NCI-H774 (cell line): ENCODE measurements at regions not wholly inside any gene's neighbourhood (a gene's known extent, or its start where the extent isn't known, plus 50 kb on each side); places are given as distances from the start of the nearest gene placed in this dataset.
"Not testable (repeated sequence)": the region's sequence is repeated elsewhere in the genome, so short reads cannot be mapped to it uniquely, and the experiment has no call there.

ENCODE experiments used
- DNase-seq: peaks from one replicate; lab custom pipeline; 2025; lab: John Stamatoyannopoulos, UW

- DNase-seq = no peak
Measured at GRCh38 chr17:71081666-71082065, 912.3 kb downstream of the KCNJ2 start.

- DNase-seq = no peak
Measured at GRCh38 chr17:71084219-71084618, 914.9 kb downstream of the KCNJ2 start.

- DNase-seq = no peak
Measured at GRCh38 chr17:71084838-71085237, 915.5 kb downstream of the KCNJ2 start.

GRCh38 chr17:71085238-71086033 lies 916.1 kb downstream of the KCNJ2 start:
- peak; percentile 33 for DNase-seq

GRCh38 chr17:71089431-71089830 lies 920.1 kb downstream of the KCNJ2 start:
- no peak for DNase-seq

- DNase-seq = no peak
Measured at GRCh38 chr17:71098071-71098470, 928.7 kb downstream of the KCNJ2 start.

GRCh38 chr17:71099003-71099714 lies 929.8 kb downstream of the KCNJ2 start:
- DNase-seq = no peak

- DNase-seq = no peak
Measured at GRCh38 chr17:71102777-71103176, 933.4 kb downstream of the KCNJ2 start.

GRCh38 chr17:71104225-71104624 lies 934.9 kb downstream of the KCNJ2 start:
- DNase-seq = no peak

GRCh38 chr17:71106056-71106455 lies 936.7 kb downstream of the KCNJ2 start:
- DNase-seq = not testable (repeated sequence)

GRCh38 chr17:71107136-71107535 lies 937.8 kb downstream of the KCNJ2 start:
- no peak for DNase-seq

- DNase-seq = no peak
Measured at GRCh38 chr17:71109697-71110096, 940.4 kb downstream of the KCNJ2 start.

- no peak for DNase-seq
Measured at GRCh38 chr17:71110326-71110725, 941.0 kb downstream of the KCNJ2 start.

- no peak for DNase-seq
Measured at GRCh38 chr17:71111460-71111859, 942.1 kb downstream of the KCNJ2 start.

GRCh38 chr17:71111934-71112333 lies 942.6 kb downstream of the KCNJ2 start:
- DNase-seq = no peak

- no peak for DNase-seq
Measured at GRCh38 chr17:71113347-71113746, 944.0 kb downstream of the KCNJ2 start.

GRCh38 chr17:71114911-71115668 lies 945.8 kb downstream of the KCNJ2 start:
- no peak for DNase-seq

- DNase-seq = no peak
Measured at GRCh38 chr17:71115669-71115972, 946.3 kb downstream of the KCNJ2 start.

- no peak for DNase-seq
Measured at GRCh38 chr17:71117466-71117865, 948.1 kb downstream of the KCNJ2 start.

- peak; percentile 62 for DNase-seq
Measured at GRCh38 chr17:71118039-71118438, 948.7 kb downstream of the KCNJ2 start.

- no peak for DNase-seq
Measured at GRCh38 chr17:71127416-71127815, 958.1 kb downstream of the KCNJ2 start.

- peak; percentile 25 for DNase-seq
Measured at GRCh38 chr17:71142333-71142732, 973.0 kb downstream of the KCNJ2 start.

- DNase-seq = no peak
Measured at GRCh38 chr17:71145486-71145885, 975.3 kb upstream of the SOX9 start.
